ENCODE measurements at regions not wholly inside any gene's neighbourhood (a gene's known extent, or its start where the extent isn't known, plus 50 kb on each side); places are given as distances from the start of the nearest gene placed in this dataset.
A peak's percentile ranks its signal among the peaks of the same experiment; 100 is the strongest.
"Not testable (repeated sequence)": the region's sequence is repeated elsewhere in the genome, so short reads cannot be mapped to it uniquely, and the experiment has no call there.

GRCh38 chr20:22690000-22690399 is 105.6 kb upstream of the FOXA2 start:
- no peak overlapping the region for H3K4me3 ChIP-seq (replicated peaks; ENCODE audit: low read depth, low read length)
- no peak for TF ChIP-seq CTCF (IDR thresholded peaks at IDR 0.05; ENCODE audit: low read length, missing control alignments)
- DNase-seq (ENCODE audit: low read depth): no peak

- no peak for TF ChIP-seq CTCF (IDR thresholded peaks at IDR 0.05; ENCODE audit: low read length, missing control alignments)
- no peak overlapping the region for H3K4me3 ChIP-seq (replicated peaks; ENCODE audit: low read depth, low read length)
- DNase-seq (ENCODE audit: low read depth): no peak
Observed at GRCh38 chr20:22690616-22691179, 106.3 kb upstream of the FOXA2 start.

DNA sequence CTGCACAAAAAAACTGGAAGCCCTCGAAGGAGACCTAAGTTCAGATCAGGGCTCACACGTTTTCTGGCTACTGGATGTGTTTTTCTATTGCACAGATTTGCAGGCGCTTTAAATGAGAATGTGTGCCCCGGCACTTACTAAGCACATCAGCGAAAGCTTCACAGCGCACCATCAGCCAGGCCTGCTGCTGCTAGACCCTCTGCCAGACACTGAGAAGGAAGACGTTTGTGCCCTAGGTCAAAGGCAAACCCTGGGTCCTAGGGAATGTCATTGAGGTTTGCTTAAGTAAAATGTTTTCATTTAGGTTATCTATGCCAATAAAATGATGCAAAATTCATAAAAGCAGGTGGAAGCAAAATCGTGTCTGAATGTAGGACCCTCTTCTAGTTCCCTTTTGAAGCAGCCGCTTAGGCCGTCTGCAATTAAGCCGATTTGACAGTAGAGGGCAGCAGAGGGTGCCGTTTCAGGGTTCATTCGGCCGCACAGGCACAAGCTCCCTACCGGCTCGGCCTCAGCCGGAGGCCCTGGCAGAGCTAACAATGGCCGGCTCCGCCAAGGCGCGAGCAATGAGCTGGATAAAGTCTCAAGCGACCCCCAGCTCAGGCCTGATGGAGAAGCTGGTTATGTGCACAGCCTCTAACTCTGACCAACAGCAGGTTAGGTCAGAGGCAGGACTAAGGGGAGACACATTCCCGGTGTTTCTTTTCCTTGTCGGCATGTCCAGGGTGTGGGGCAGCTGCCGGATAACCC is 107.2 kb upstream of the FOXA2 start:
- DNase-seq (ENCODE audit: low read depth): peak; percentile 81
- H3K4me3 ChIP-seq (replicated peaks; ENCODE audit: low read depth, low read length): no peak overlapping the region
- TF ChIP-seq CTCF (IDR thresholded peaks at IDR 0.05; ENCODE audit: low read length, missing control alignments): peak; percentile 89

GRCh38 chr20:22692119-22692475 is 107.7 kb upstream of the FOXA2 start:
- no peak for TF ChIP-seq CTCF (IDR thresholded peaks at IDR 0.05; ENCODE audit: low read length, missing control alignments)
- no peak overlapping the region for H3K4me3 ChIP-seq (replicated peaks; ENCODE audit: low read depth, low read length)
- no peak for DNase-seq (ENCODE audit: low read depth)

DNA sequence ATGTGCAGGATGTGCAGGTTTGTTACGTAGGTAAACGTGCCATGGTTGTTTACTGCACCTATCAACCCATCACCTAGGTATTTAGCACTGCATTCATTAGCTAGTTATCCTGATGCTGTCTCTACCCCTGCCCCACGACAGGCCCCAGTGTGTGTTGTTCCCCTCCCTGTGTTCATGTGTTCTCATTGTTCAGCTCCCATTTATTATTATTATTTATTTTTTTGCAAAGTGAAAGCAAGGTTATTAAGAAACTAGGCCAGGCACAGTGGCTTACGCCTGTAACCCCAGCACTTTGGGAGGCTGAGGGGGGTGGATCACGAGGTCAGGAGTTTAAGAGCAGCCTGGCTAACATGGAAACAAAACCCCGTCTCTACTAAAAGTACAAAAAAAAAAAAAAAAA is 108.2 kb upstream of the FOXA2 start:
- not testable (repeated sequence) for H3K4me3 ChIP-seq (replicated peaks; ENCODE audit: low read depth, low read length); DNase-seq (ENCODE audit: low read depth)

DNA sequence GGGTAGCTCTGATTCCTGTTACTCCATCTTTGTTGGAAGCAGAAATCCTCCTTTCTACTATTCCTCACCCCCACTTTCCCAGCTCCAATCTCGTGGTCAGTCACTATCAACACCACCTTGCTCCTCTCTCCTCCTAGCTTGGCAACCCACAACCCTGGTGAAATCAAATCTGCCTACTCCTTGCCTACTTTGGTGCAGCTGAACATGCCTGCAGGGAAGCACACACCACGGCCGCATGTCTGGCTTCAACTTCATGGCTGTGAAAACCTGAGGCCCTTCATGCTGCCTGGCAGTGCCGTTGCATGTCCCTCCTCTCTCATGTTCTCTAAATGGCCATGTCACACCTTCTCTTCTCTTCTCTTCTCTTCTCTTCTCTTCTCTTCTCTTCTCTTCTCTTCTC is 112.4 kb upstream of the FOXA2 start:
- no peak overlapping the region for H3K4me3 ChIP-seq (replicated peaks; ENCODE audit: low read depth, low read length)
- no peak for DNase-seq (ENCODE audit: low read depth)
- TF ChIP-seq CTCF (IDR thresholded peaks at IDR 0.05; ENCODE audit: low read length, missing control alignments): no peak

DNA sequence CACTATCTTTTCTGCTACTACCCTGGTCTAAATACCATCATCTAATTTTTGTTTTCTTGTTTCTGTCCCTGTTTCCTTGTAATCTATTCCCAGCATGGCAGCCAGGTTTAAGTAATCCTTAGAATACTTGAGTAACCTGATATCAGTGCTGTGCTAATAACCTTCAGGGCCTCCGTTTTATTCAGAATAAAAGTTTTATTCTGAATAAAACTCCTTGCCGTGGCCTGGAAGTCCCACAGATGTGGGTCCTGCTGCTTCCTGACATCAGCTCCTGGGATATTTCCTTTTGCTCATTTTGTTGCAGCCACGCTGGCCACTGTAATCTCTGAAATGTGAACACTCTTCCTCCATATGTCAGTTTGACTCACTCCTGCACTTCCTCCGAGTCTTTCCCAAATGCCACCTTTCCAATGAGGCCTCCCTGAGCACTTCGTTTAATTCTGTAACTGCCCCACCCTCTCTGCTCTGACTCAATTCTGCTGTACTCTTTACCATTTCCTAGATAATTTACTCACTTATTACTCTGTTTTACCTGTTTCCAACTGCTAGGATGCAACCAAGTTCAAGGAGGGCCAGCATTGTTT is 114.0 kb upstream of the FOXA2 start:
- no peak overlapping the region for H3K4me3 ChIP-seq (replicated peaks; ENCODE audit: low read depth, low read length)
- peak; percentile 60 for DNase-seq (ENCODE audit: low read depth)
- no peak for TF ChIP-seq CTCF (IDR thresholded peaks at IDR 0.05; ENCODE audit: low read length, missing control alignments)
